ENCODE measurements at regions not wholly inside any gene's neighbourhood (a gene's known extent, or its start where the extent isn't known, plus 50 kb on each side); places are given as distances from the start of the nearest gene placed in this dataset.

DNA sequence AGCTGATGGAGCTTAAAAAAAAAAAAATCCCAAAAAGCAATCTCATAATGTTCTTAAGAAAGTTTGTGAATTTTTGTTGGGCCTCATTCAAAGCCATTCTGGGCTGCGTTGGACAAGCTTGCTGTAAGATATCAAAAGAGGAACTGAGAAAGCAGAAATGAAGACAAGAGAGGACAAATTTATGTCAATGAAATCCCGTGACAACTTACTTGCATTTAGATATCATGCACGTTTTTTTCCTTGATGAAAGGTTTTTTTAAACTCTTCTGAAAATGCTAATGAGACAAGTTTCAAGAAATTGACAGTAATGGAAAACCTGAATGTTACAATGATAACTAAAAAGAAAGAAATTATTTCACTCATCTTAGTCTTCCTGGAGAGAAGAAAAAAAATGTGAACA, 662.9 kb downstream of the SQOR start:
- no peak overlapping the region for H2AK5ac ChIP-seq (ENCODE audit: insufficient read length, low read length)
- no peak overlapping the region for H2BK20ac ChIP-seq (ENCODE audit: low read depth, low read length, poor library complexity, severe bottlenecking)
- H2BK5ac ChIP-seq (ENCODE audit: insufficient read length, low read length) = no peak overlapping the region
- H4K20me1 ChIP-seq (ENCODE audit: control insufficient read depth, insufficient read depth, insufficient read length) = no peaks in the 10 kb centered on the region
- H2BK15ac ChIP-seq (ENCODE audit: low read depth, low read length) = no peak overlapping the region
- no peaks in the 10 kb centered on the region for H3K23me2 ChIP-seq (ENCODE audit: insufficient read length, low read depth, low read length, poor library complexity, severe bottlenecking)
- H4K8ac ChIP-seq (replicated peaks; ENCODE audit: insufficient read length, low read depth, low read length) = no peak overlapping the region
- Mint-ChIP-seq H3K36me3 (ENCODE audit: insufficient read depth in 1 of 3, low read depth in 3 of 3) (no peaks in the 10 kb centered on the region; a peak in 1 of 7 replicates), H3K27ac (peak overlapping the region in 1 of 3 experiments; percentile 91; a peak in 2 of 7 replicates), H3K4me1 (peaks cover 23 to 36% of the 10 kb centered on the region in 2 experiments), H3K4me3 (no peak overlapping the region), H3K9me3 (no peaks in the 10 kb centered on the region), H3K27me3 (ENCODE audit: low read depth) (no peaks in the 10 kb centered on the region)
- no peak overlapping the region for H3K14ac ChIP-seq (ENCODE audit: insufficient read depth, low read length)
- no peak overlapping the region for H3T11ph ChIP-seq (ENCODE audit: low read length)
- no peak overlapping the region for H4K91ac ChIP-seq (ENCODE audit: insufficient read length, low read depth, low read length)
- H3K79me2 ChIP-seq (ENCODE audit: insufficient read depth, low read length) = no peaks in the 10 kb centered on the region
- H3K56ac ChIP-seq (ENCODE audit: insufficient read length, low read depth, low read length) = no peak overlapping the region
- H3K27me3 ChIP-seq (ENCODE audit: insufficient read depth, low read length) = no peaks in the 10 kb centered on the region
- no peak overlapping the region for H3K4me2 ChIP-seq (ENCODE audit: insufficient read depth, insufficient read length, low read length)
- no peak overlapping the region for H3K9ac ChIP-seq (ENCODE audit: extremely low read depth, insufficient read length, low read length)
- no peak overlapping the region for H4K5ac ChIP-seq (ENCODE audit: insufficient read length, low read depth, low read length)
- peaks cover 4% of the 10 kb centered on the region; the same call in 1 of the 2 replicates for H3K4me1 ChIP-seq (ENCODE audit: insufficient read depth, low read length)
- no peak overlapping the region for H3K18ac ChIP-seq (ENCODE audit: insufficient read length, low read depth, low read length)
- no peak overlapping the region for H3K4ac ChIP-seq (ENCODE audit: low read depth, low read length)
- H3K79me1 ChIP-seq (ENCODE audit: insufficient read depth, low read depth, low read length, poor library complexity, severe bottlenecking) = no peaks in the 10 kb centered on the region
- TF ChIP-seq, protein P1, sequence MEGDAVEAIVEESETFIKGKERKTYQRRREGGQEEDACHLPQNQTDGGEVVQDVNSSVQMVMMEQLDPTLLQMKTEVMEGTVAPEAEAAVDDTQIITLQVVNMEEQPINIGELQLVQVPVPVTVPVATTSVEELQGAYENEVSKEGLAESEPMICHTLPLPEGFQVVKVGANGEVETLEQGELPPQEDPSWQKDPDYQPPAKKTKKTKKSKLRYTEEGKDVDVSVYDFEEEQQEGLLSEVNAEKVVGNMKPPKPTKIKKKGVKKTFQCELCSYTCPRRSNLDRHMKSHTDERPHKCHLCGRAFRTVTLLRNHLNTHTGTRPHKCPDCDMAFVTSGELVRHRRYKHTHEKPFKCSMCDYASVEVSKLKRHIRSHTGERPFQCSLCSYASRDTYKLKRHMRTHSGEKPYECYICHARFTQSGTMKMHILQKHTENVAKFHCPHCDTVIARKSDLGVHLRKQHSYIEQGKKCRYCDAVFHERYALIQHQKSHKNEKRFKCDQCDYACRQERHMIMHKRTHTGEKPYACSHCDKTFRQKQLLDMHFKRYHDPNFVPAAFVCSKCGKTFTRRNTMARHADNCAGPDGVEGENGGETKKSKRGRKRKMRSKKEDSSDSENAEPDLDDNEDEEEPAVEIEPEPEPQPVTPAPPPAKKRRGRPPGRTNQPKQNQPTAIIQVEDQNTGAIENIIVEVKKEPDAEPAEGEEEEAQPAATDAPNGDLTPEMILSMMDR (conservative IDR thresholded peaks at IDR 0.05) = no peak
- no peak overlapping the region for H2BK120ac ChIP-seq (ENCODE audit: low read depth, low read length, poor library complexity, severe bottlenecking)
- H2AFZ ChIP-seq (ENCODE audit: low read length) = no peak overlapping the region
- no peak overlapping the region for H3K27ac ChIP-seq (ENCODE audit: insufficient read length, low read depth, low read length)
- no CpG with 5 or more reads among the region's 3 CpGs for WGBS (ENCODE audit: extremely low coverage, insufficient read length, low lambda C conversion rate)
- H3K9me3 ChIP-seq (ENCODE audit: control insufficient read depth, low read depth, low read length) = no peaks in the 10 kb centered on the region
- DNase-seq = no peak
- no peak overlapping the region for H2BK12ac ChIP-seq (ENCODE audit: insufficient read length, low read depth, low read length)
- no peak overlapping the region for H3K23ac ChIP-seq (ENCODE audit: insufficient read length, low read depth, low read length)

Measured in H9 (cell line).